DOHH2 (cell line): ENCODE measurements at regions not wholly inside any gene's neighbourhood (a gene's known extent, or its start where the extent isn't known, plus 50 kb on each side); places are given as distances from the start of the nearest gene placed in this dataset.

Experiments
- EZH2phosphoT487 ChIP-seq: fragments of 200-600 bp; sonication (generic); IDR thresholded peaks from 2 replicates; pipeline ENCODE4 v1.6.1; 2017; ENCODE audit warnings: borderline replicate concordance, mild to moderate bottlenecking, antibody characterized with exemption, low read length, moderate library complexity, mixed read lengths
- TF ChIP-seq, protein P1 (sequence below): fragments of 200-600 bp; sonication (generic); IDR thresholded peaks from one replicate; pipeline ENCODE4 v1.5.1; 2014; ENCODE audit warnings: antibody characterized with exemption, mild to moderate bottlenecking, low read depth, low read length; ENCODE audit not compliant: poor library complexity, severe bottlenecking

DNA sequence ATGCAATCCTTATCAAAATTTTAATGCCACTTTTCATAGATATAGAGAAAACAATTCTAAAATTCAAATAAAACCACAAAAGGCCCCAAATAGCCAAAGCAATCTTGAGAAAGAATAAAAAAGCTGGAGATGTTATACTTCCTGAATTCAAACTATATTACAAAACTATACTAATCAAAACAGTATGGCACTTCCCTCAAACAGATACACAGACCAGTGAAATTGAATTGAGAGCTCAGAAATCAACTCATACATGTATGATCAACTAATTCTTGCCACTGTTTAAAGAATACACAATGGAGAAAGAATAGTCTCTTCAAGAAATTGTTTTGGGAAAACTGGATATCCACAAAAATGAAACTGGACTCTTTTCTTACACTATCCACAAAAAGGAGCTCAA is 55.4 kb downstream of the FOXG1 start:
- TF ChIP-seq, protein P1, sequence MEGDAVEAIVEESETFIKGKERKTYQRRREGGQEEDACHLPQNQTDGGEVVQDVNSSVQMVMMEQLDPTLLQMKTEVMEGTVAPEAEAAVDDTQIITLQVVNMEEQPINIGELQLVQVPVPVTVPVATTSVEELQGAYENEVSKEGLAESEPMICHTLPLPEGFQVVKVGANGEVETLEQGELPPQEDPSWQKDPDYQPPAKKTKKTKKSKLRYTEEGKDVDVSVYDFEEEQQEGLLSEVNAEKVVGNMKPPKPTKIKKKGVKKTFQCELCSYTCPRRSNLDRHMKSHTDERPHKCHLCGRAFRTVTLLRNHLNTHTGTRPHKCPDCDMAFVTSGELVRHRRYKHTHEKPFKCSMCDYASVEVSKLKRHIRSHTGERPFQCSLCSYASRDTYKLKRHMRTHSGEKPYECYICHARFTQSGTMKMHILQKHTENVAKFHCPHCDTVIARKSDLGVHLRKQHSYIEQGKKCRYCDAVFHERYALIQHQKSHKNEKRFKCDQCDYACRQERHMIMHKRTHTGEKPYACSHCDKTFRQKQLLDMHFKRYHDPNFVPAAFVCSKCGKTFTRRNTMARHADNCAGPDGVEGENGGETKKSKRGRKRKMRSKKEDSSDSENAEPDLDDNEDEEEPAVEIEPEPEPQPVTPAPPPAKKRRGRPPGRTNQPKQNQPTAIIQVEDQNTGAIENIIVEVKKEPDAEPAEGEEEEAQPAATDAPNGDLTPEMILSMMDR: no peak
- no peak for TF ChIP-seq EZH2phosphoT487
